ENCODE measurements at regions not wholly inside any gene's neighbourhood (a gene's known extent, or its start where the extent isn't known, plus 50 kb on each side); places are given as distances from the start of the nearest gene placed in this dataset.
"Not testable (repeated sequence)": the region's sequence is repeated elsewhere in the genome, so short reads cannot be mapped to it uniquely, and the experiment has no call there.

- Histone ChIP-seq H3K27ac (no peak overlapping the region), H3K36me3 (no peaks in the 10 kb centered on the region), H3K9me3 (no peaks in the 10 kb centered on the region), H3K27me3 (no peaks in the 10 kb centered on the region), H3K4me1 (no peaks in the 10 kb centered on the region), H3K4me3 (no peak overlapping the region)
- intact Hi-C loops (cut with DNase I): no loop called here
- ATAC-seq (no peak), DNase-seq (no peak)
- no peak for TF ChIP-seq POLR2A (IDR thresholded peaks at IDR 0.05)
- TF ChIP-seq, protein P1, sequence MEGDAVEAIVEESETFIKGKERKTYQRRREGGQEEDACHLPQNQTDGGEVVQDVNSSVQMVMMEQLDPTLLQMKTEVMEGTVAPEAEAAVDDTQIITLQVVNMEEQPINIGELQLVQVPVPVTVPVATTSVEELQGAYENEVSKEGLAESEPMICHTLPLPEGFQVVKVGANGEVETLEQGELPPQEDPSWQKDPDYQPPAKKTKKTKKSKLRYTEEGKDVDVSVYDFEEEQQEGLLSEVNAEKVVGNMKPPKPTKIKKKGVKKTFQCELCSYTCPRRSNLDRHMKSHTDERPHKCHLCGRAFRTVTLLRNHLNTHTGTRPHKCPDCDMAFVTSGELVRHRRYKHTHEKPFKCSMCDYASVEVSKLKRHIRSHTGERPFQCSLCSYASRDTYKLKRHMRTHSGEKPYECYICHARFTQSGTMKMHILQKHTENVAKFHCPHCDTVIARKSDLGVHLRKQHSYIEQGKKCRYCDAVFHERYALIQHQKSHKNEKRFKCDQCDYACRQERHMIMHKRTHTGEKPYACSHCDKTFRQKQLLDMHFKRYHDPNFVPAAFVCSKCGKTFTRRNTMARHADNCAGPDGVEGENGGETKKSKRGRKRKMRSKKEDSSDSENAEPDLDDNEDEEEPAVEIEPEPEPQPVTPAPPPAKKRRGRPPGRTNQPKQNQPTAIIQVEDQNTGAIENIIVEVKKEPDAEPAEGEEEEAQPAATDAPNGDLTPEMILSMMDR (IDR thresholded peaks at IDR 0.05): no peak
- 55% methylated on average over 6 of the region's 6 CpGs for whole genome bisulfite sequencing (ENCODE audit: insufficient coverage, low coverage, low lambda C conversion rate, missing lambda C conversion rate)
Observed at GRCh38 chr9:108049671-108050494, 560.3 kb upstream of the KLF4 start.

- no peaks in the 10 kb centered on the region for H3K27me3 ChIP-seq
- no peaks in the 10 kb centered on the region for H3K9me3 ChIP-seq
- no peak for TF ChIP-seq POLR2A (IDR thresholded peaks at IDR 0.05)
- TF ChIP-seq, protein P1 (IDR thresholded peaks at IDR 0.05): no peak
- DNase-seq: no peak
- no peaks in the 10 kb centered on the region for H3K4me1 ChIP-seq
- H3K4me3 ChIP-seq: no peak overlapping the region
- WGBS (ENCODE audit: insufficient coverage, low coverage, low lambda C conversion rate, missing lambda C conversion rate): 36% methylated on average over 7 of the region's 7 CpGs
- no peaks in the 10 kb centered on the region for H3K36me3 ChIP-seq
- no peak for ATAC-seq
- no peak overlapping the region for H3K27ac ChIP-seq
- intact Hi-C loops (cut with DNase I): no loop called here
Observed at GRCh38 chr9:108049026-108049607, 559.5 kb upstream of the KLF4 start.

- Histone ChIP-seq H3K36me3 (no peaks in the 10 kb centered on the region), H3K4me3 (no peak overlapping the region), H3K9me3 (peaks cover 0 to 3% (median 0%) of the 10 kb centered on the region in 4 donors), H3K27me3 (no peaks in the 10 kb centered on the region), H3K4me1 (no peaks in the 10 kb centered on the region), H3K27ac (no peak overlapping the region)
- intact Hi-C loops (cut with DNase I): no loop called here
- no peak for DNase-seq
- TF ChIP-seq POLR2A (IDR thresholded peaks at IDR 0.05): no peak
- TF ChIP-seq, protein P1 (IDR thresholded peaks at IDR 0.05): no peak
- ATAC-seq: no peak
Observed at GRCh38 chr9:108048406-108049025, 558.9 kb upstream of the KLF4 start.

DNA sequence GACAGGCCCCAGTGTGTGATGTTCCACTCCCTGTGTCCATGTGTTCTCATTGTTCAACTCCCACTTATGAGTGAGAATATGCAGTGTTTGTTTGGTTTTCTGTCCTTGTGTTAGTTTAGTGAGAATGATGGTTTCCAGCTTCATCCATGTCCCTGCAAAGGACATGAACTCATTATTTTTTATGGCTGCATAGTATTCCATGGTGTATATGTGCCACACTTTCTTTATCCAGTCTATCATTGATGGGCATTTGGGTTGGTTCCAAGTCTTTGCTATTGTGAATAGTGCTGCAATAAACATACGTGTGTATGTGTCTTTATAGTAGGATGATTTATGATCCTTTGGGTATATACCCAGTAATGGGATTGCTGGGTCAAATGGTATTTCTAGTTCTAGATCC is 558.2 kb upstream of the KLF4 start:
- 83% methylated on average over 1 of the region's 1 CpG for WGBS (ENCODE audit: insufficient coverage, low coverage, low lambda C conversion rate, missing lambda C conversion rate)
- H3K27ac ChIP-seq; ATAC-seq; H3K27me3 ChIP-seq; H3K36me3 ChIP-seq; DNase-seq; intact Hi-C loops (cut with DNase I); H3K9me3 ChIP-seq; H3K4me3 ChIP-seq; H3K4me1 ChIP-seq: not testable (repeated sequence)

DNA sequence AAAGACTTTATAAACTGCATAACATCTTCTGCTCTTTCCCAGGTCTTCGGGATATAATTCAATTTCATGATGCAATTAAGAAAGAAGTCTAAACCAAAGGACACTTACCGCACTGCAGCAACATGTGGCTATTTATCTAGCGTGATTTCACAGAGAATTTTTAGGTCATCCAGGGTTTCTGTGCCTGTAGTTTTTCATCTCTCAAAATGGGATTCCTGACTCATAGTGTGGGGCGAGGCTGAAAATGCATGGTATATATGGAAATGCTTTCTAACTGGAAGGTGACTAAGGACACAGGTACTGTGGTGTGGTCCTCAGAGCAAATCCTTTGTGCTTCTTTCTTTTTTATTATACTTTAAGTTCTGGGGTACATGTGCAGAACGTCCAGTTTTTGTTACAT is 557.7 kb upstream of the KLF4 start:
- intact Hi-C loops (cut with DNase I): no loop called here

More for the DNA sequence above, 557.7 kb upstream of the KLF4 start:
- Histone ChIP-seq H3K27ac (no peak overlapping the region), H3K9me3 (peaks cover 0 to 3% (median 0%) of the 10 kb centered on the region in 4 donors), H3K27me3 (no peaks in the 10 kb centered on the region), H3K36me3 (no peaks in the 10 kb centered on the region), H3K4me3 (no peak overlapping the region), H3K4me1 (no peaks in the 10 kb centered on the region)
- ATAC-seq (no peak), DNase-seq (no peak)
- no peak for TF ChIP-seq POLR2A (IDR thresholded peaks at IDR 0.05)
- TF ChIP-seq, protein P1 (IDR thresholded peaks at IDR 0.05): no peak
- WGBS (ENCODE audit: insufficient coverage, low coverage, low lambda C conversion rate, missing lambda C conversion rate): 74% methylated on average over 4 of the region's 5 CpGs

Data from right lobe of liver (tissue), 6 donors.